ENCODE measurements at regions not wholly inside any gene's neighbourhood (a gene's known extent, or its start where the extent isn't known, plus 50 kb on each side); places are given as distances from the start of the nearest gene placed in this dataset.

DNA sequence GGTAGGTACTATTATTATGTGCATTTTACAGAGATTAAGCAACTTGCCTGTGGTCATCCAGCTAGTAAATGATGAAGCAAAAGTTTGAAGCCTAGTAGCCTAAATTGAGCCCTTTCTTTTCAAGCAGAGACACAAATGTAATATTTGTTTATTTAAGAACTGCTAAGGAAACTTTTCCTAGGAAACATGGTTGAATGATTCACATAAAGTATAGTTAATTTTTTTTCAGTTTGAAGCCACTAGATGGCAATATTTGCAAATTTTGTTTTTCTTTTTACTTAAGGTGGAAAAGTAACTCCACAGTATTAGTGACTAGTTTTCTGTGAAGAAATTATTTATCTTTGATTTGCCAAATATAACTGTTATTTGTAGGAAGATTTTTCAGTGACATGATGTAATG is 52.8 kb upstream of the ANKRD17 start:
- H2AFZ ChIP-seq (ENCODE audit: low read depth), result no peak overlapping the region
- no peak overlapping the region for H3K9ac ChIP-seq
- H3K4me1 ChIP-seq (ENCODE audit: low read depth, poor library complexity, severe bottlenecking), result no peaks in the 10 kb centered on the region
- no peaks in the 10 kb centered on the region for H4K20me1 ChIP-seq (ENCODE audit: insufficient read depth)
- TF ChIP-seq, protein P1, sequence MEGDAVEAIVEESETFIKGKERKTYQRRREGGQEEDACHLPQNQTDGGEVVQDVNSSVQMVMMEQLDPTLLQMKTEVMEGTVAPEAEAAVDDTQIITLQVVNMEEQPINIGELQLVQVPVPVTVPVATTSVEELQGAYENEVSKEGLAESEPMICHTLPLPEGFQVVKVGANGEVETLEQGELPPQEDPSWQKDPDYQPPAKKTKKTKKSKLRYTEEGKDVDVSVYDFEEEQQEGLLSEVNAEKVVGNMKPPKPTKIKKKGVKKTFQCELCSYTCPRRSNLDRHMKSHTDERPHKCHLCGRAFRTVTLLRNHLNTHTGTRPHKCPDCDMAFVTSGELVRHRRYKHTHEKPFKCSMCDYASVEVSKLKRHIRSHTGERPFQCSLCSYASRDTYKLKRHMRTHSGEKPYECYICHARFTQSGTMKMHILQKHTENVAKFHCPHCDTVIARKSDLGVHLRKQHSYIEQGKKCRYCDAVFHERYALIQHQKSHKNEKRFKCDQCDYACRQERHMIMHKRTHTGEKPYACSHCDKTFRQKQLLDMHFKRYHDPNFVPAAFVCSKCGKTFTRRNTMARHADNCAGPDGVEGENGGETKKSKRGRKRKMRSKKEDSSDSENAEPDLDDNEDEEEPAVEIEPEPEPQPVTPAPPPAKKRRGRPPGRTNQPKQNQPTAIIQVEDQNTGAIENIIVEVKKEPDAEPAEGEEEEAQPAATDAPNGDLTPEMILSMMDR (conservative IDR thresholded peaks at IDR 0.05; ENCODE audit: low read depth, low read length), result peak; percentile 66; the same call in 1 of the 2 replicates
- H3K36me3 ChIP-seq (ENCODE audit: insufficient read depth), result no peaks in the 10 kb centered on the region
- no peak overlapping the region for H3K4me2 ChIP-seq
- no peak overlapping the region for H3K27ac ChIP-seq
- no peaks in the 10 kb centered on the region for H3K79me2 ChIP-seq (ENCODE audit: insufficient read depth, low read depth)
- no peaks in the 10 kb centered on the region for H3K27me3 ChIP-seq (ENCODE audit: insufficient read depth, low read depth)
- no peak overlapping the region for H3K4me3 ChIP-seq (IDR thresholded peaks at IDR 0.05; ENCODE audit: insufficient read depth, low read depth, low read length)

DNA sequence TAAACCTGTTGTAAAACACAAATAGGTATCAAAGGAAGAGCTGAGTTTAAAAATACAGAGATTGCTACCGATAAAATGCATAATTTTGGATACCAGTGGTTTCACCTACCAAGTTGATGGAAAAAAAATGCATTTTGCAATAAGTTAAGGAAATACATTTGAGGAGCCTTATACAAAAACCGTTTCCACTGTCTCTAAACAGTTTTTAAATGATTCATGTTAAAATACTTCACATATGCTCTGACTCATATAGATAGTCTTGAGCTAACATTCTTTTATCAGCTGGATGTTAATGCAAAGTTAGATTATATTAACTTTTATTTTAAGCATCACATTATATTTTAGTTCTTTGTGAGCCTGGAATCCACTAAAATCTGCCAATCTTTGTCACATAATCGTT is 50.6 kb upstream of the ANKRD17 start:
- no peaks in the 10 kb centered on the region for H4K20me1 ChIP-seq (ENCODE audit: insufficient read depth)

More for the DNA sequence above, 50.6 kb upstream of the ANKRD17 start:
- Histone ChIP-seq H2AFZ (ENCODE audit: low read depth) (no peak overlapping the region), H3K36me3 (ENCODE audit: insufficient read depth) (no peaks in the 10 kb centered on the region), H3K27ac (no peak overlapping the region), H3K4me1 (ENCODE audit: low read depth, poor library complexity, severe bottlenecking) (no peaks in the 10 kb centered on the region), H3K4me2 (no peak overlapping the region), H3K4me3 (IDR thresholded peaks at IDR 0.05; ENCODE audit: insufficient read depth, low read depth, low read length) (no peak overlapping the region), H3K9ac (no peak overlapping the region), H3K27me3 (ENCODE audit: insufficient read depth, low read depth) (no peaks in the 10 kb centered on the region), H3K79me2 (ENCODE audit: insufficient read depth, low read depth) (no peaks in the 10 kb centered on the region)
- TF ChIP-seq, protein P1 (conservative IDR thresholded peaks at IDR 0.05; ENCODE audit: low read depth, low read length), result no peak

All from KMS-11 (cell line).